GM21526 (cell line): ENCODE measurements at regions not wholly inside any gene's neighbourhood (a gene's known extent, or its start where the extent isn't known, plus 50 kb on each side); places are given as distances from the start of the nearest gene placed in this dataset.
"Not testable (repeated sequence)": the region's sequence is repeated elsewhere in the genome, so short reads cannot be mapped to it uniquely, and the experiment has no call there.

Source experiments
- ATAC-seq: cut with Tn5 transposase; IDR thresholded peaks from one replicate; pipeline ENCODE4 v1.9.1; 2021; ENCODE audit warnings: moderate library complexity; ENCODE audit not compliant: unreplicated experiment, low FRiP score

DNA sequence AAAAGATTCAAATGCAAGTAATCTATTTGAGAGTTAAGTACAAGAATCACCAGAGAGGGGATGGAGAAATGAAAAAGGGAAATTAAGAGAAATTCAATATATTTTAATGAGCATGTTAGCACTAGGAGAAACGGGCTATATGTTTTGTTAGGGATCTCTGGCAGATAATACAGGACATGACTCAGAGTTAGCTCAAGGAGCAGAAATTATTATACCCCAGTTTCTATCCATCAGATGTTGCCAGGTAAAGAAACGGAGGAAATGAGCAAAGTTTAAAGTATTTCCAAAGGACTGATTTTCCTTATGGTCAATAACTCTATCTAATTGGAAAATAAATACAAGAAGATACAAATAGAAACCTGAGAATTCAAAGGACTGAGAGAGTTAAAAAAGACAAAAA is 867.6 kb downstream of the TRAM1L1 start:
- no peak for ATAC-seq

- ATAC-seq: no peak
These were observed 869.8 kb downstream of the TRAM1L1 start for GRCh38 chr4:116215622-116216021.

DNA sequence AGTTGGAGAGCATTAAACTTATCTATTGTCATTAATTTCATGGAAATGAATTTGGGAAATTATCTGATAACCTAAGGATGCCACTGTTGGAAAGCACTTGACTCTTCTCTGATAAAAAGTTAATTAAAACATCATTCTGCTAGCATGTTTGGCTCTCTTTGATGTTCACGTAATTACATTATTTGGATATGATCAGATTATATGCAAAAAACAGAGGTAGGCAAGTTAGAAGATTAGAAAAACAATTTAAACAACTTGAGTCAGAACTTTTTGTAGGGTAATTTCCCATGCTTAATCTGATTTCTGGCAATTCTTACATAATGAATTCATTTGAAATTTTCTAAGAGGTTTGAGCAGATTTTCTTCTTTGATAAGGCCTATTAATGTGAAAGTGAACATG is 882.9 kb downstream of the TRAM1L1 start:
- ATAC-seq: no peak

- no peak for ATAC-seq
These were observed 888.0 kb downstream of the TRAM1L1 start for GRCh38 chr4:116197317-116197809.

- ATAC-seq: no peak
These were observed 902.1 kb downstream of the TRAM1L1 start for GRCh38 chr4:116183241-116183640.

DNA sequence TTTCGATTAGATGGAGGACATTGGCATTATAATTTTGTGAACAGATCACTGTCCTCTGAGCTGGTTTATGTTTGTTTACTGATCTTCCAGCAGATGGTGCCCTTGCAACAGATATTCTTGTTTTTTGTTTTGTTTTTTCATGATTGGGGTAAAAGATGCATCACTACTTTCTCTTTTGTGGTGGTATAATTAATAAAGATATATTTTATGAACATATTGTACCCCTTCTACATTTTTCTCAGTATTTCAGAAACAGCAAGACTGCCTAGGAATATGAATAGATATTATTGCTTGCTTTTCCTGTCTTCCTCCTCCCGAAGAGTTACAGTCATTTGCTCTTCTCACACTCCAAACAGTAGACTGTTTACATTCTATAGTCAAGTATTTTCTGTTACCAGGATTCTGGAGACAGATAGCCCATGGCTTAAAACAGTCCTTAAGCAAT is 905.2 kb downstream of the TRAM1L1 start:
- no peak for ATAC-seq

- ATAC-seq: not testable (repeated sequence)
These were observed 934.0 kb downstream of the TRAM1L1 start for GRCh38 chr4:116151371-116151770.

GRCh38 chr4:116150152-116150551 is 935.2 kb downstream of the TRAM1L1 start:
- no peak for ATAC-seq

DNA sequence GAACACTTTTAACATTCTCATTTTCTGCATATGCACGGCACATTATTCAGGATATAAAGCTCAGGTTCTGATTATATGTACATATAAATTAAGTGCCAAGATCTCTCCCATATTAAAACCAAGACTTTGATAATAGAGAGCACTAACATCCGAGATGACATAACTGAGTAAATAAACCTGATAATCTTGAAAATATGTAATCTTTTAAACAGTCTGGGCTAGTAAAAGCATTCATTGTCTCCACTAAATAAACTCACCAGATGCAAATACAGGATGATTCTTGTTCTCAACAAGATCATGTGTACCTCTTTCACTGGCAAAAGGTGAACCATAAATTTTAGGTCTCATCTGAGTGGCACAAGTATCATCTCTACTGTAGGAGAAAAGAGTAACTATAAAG is 942.2 kb downstream of the TRAM1L1 start:
- ATAC-seq: no peak

DNA sequence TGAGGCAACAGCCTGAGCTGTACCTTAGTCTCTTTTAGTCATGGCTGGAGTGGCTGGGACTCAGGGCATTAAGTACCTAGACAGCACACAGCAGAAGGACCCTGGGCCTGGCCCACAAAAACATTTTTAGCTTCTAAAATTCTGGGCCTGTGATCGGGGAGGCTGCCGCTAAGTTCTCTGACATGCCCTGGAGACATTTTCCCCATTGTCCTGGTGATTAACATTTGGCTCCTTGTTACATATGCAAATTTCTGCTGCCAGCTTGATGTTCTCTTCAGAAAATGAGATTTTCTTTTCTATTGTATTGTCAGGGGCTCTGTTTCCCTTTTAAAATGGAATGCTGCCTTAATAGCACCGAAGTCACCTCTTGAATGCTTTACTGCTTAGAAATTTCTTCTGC is 952.4 kb downstream of the TRAM1L1 start:
- ATAC-seq: no peak

DNA sequence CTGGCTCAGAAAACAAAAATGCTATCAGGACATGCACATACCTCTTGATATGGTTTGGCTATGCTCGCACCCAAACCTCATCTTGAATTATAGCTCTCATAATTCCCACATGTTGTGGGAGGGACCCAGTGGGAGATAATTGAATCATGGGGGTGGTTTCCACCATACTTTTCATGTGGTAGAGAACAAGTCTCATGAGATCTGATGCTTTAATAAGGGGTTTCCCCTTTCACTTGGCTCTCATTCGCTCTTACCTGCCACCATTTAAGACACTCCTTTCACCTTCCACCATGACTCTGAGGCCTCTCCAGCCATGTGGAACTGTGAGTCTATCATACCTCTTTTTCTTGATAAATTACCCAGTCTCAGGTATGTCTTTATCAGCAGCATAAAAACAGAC is 958.6 kb downstream of the TRAM1L1 start:
- ATAC-seq: no peak

GRCh38 chr4:116122124-116122523 is 963.3 kb downstream of the TRAM1L1 start:
- no peak for ATAC-seq

DNA sequence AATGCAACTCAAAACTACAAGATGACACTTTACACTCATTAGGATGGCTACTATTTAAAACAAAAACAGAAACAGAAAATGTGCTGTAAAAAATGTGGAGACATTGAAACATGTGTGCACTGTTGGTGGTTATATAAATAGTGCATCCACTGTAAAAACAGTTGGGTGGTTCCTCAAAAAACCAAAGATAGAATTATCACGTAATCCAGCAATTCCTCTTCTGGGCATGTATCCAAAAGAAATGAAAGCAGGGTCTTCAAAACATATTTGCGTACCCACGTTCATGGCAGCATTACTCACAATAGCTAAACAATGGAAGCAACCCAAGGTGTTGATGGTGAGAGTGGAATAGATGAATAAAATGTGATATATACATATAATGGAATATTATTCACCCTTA is 967.2 kb downstream of the TRAM1L1 start:
- ATAC-seq: no peak

GRCh38 chr4:116112861-116113260 is 972.5 kb downstream of the TRAM1L1 start:
- ATAC-seq: not testable (repeated sequence)

DNA sequence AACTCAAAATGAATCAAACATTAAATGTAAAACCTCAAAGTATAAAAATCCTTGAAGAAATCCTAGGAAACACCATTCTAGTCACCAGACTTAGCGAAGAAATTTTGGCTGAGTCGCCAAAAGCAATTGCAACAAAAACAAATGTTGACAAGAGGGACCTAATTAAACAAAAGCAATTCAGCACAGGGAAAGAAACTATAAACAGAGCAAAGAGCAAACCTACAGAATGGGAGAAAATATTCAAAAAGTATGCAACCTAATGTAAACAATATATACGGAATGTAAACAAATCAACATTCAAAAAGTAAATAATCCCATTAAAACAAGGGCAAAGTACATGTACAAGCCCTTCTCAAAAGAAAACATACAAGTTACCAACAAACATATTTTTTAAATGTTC is 974.7 kb downstream of the TRAM1L1 start:
- no peak for ATAC-seq

GRCh38 chr4:116108606-116109005 is 976.8 kb downstream of the TRAM1L1 start:
- no peak for ATAC-seq

- no peak for ATAC-seq
These were observed 984.1 kb downstream of the TRAM1L1 start for GRCh38 chr4:116101321-116101720.

GRCh38 chr4:116099596-116099995 is 985.8 kb downstream of the TRAM1L1 start:
- ATAC-seq: no peak

GRCh38 chr4:116097353-116097752 is 983.9 kb upstream of the NDST4 start:
- ATAC-seq: not testable (repeated sequence)

GRCh38 chr4:116092961-116093360 is 979.5 kb upstream of the NDST4 start:
- ATAC-seq: no peak

GRCh38 chr4:116088771-116089170 is 975.4 kb upstream of the NDST4 start:
- ATAC-seq: no peak

DNA sequence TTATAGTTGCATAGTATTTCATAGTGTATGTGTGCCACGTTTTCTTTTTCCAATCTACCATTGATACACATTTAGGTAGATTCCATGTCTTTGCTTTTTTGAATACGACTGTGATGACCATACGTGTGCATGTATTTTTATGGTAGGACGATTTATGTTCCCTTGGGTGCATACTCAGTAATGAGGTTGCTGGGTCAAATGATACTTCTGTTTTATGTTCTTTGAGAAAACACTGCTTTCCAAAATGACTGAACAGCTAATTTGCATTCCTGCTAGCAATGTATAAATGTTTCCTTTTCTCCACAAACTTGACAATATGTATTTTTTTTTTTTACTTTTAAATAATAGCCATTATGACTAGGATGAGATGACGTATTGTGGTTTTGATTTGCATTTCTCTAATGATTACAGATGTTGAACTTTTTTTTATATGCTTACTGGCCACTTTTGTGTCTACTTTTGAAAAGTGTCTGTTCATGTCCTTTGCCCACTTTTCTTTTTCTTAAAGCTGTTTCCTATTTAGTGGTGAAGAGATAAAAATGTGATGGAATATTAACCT is 969.5 kb upstream of the NDST4 start:
- ATAC-seq: no peak

DNA sequence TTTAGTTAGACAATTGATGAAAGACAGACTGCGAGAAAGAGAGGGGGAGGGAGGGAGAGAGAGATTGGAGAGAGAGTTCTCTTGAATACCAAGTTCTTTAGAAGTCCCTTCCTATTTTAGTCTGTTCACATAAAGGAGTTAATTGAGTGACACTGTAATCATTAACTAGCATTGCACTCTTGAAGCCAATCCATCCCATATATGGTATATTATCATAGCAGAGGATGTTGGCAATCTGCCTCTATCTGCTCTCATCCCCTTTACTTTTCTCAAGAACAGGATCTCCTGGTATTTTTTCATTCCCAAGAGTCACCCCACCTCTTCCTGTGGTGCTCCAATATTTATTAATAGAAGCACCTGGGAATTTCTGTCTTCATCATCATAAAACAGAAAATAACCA is 959.6 kb upstream of the NDST4 start:
- ATAC-seq: no peak
